ENCODE measurements at regions not wholly inside any gene's neighbourhood (a gene's known extent, or its start where the extent isn't known, plus 50 kb on each side); places are given as distances from the start of the nearest gene placed in this dataset.

DNA sequence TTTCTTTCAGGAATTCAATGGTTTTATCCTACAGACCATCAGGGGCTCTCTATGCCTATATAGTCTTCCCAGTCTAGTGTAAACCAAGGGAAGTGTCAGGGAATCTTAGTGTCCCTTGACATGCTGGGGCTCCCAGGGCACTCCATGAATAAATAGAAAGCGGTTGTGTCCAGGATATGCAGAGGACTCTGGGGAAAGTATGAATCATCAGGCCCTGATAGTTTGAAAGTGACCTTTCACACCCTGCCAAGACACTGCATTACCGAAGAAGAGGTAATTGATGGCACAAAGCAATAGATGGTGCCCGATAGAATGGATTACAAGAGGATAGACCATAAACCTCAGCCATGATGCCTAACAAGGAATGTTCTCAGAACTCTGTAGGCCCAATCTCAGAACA lies 163.3 kb upstream of the DAPK1 start:
- no peak for TF ChIP-seq CREB1 (CRISPR knock-in tag; IDR thresholded peaks at IDR 0.05; ENCODE audit: low read depth)
- TF ChIP-seq EZH2 (IDR thresholded peaks at IDR 0.05; ENCODE audit: low read depth, unreplicated experiment) = no peak
- TF ChIP-seq, protein P1, sequence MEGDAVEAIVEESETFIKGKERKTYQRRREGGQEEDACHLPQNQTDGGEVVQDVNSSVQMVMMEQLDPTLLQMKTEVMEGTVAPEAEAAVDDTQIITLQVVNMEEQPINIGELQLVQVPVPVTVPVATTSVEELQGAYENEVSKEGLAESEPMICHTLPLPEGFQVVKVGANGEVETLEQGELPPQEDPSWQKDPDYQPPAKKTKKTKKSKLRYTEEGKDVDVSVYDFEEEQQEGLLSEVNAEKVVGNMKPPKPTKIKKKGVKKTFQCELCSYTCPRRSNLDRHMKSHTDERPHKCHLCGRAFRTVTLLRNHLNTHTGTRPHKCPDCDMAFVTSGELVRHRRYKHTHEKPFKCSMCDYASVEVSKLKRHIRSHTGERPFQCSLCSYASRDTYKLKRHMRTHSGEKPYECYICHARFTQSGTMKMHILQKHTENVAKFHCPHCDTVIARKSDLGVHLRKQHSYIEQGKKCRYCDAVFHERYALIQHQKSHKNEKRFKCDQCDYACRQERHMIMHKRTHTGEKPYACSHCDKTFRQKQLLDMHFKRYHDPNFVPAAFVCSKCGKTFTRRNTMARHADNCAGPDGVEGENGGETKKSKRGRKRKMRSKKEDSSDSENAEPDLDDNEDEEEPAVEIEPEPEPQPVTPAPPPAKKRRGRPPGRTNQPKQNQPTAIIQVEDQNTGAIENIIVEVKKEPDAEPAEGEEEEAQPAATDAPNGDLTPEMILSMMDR (conservative IDR thresholded peaks at IDR 0.05; ENCODE audit: low read depth in 2 of 2) = no peak
- TF ChIP-seq, protein P2, sequence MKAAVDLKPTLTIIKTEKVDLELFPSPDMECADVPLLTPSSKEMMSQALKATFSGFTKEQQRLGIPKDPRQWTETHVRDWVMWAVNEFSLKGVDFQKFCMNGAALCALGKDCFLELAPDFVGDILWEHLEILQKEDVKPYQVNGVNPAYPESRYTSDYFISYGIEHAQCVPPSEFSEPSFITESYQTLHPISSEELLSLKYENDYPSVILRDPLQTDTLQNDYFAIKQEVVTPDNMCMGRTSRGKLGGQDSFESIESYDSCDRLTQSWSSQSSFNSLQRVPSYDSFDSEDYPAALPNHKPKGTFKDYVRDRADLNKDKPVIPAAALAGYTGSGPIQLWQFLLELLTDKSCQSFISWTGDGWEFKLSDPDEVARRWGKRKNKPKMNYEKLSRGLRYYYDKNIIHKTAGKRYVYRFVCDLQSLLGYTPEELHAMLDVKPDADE (IDR thresholded peaks at IDR 0.05) = no peak
